Umbilical cord (tissue), 1 donor: ENCODE measurements at regions not wholly inside any gene's neighbourhood (a gene's known extent, or its start where the extent isn't known, plus 50 kb on each side); places are given as distances from the start of the nearest gene placed in this dataset.
"Not testable (repeated sequence)": the region's sequence is repeated elsewhere in the genome, so short reads cannot be mapped to it uniquely, and the experiment has no call there.

Experiments used
- DNase-seq: peaks from one replicate; pipeline ENCODE4 v3.0.0-alpha.2; 2015; ENCODE audit warnings: low spot score

DNA sequence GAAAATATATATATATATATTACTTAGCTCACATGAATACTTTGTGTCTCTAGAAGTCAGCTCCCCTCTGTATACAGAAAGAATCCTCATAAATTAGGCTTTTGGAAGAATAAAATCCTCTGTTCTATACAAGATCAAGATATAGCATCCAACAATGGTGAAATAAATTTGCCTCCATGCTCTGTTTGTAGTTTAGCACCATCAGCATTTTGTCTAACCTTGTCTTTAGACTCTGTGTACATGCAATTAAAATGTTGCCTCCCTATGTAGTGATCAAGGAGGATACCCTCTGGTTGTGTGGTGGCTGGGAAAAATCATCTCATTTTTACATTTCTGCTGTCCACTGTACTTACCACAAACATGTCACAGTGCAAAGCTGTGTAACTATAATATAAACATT is 189.7 kb downstream of the C7orf25 start:
- DNase-seq: no peak

DNA sequence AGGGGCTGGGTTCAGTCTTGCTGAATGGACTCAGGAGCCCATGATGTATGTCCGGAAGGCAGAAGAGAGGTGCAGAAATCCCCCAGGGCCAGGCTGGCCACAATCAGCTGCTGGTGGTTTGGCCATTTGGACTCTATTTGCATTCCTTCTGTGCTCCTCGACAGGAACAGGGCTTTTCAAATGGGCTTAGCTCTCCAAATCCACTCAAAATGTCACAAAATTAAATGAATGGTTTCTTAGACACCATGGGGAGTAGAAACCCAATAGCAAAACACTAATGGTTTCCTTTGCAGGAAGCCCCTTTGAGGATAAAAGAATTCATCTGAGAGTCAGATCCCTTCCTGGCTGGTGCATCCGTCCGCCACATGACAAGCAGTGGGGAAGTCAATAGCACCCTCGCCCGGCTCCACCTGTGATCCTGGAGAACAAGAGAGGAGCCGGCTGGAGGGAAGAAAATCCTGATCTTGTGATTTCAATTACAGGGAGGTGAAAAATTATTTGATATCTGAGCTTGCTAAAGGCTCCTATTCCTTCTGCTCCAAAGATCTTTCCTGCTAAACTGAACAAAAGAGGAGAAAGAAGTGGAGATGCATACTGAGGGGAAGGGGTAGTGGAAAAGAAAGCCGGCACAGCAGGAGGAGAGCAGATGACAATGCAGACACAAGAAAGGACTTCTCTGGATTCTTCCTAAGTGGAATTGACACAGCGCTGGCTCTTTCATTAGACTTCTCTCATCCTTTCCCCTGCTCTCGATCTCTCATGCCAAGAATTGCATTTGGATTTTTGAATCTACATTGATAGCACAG is 190.7 kb downstream of the C7orf25 start:
- DNase-seq: no peak

DNA sequence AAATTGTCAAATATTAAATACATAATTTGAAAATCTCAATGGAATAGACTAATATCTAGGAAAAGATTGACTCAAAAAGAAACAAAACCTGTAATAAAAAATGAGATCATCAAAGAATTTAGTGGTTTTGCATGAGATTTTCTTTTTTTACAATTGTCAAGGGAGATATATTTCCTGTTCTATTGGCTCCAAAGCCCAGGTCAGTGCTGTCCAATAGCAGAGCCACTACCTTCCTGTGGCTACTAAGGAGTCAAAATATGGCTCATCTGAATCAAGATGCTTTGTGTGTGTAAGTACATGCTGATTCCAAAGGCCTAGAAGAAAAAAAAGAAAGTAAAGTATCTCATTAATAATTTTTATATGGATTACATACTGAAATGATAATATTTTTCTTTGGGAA is 191.9 kb downstream of the C7orf25 start:
- no peak for DNase-seq

DNA sequence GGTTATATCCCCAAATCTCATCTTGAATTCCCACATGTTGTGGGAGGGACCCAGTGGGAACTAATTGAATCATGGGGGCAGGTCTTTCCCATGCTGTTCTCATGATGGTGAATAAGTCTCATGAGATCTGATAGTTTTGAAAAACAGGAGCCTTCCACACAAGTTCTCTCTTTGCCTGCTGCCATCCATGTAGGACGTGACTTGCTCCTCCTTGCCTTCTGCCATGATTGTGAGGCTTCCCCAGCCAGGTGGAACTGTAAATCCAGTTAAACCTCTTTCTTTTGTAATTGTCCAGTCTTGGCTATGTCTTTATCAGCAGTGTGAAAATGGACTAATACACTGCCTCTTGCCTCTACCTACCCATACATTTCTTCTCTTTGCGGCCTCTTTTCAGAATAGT is 193.4 kb downstream of the C7orf25 start:
- not testable (repeated sequence) for DNase-seq

DNA sequence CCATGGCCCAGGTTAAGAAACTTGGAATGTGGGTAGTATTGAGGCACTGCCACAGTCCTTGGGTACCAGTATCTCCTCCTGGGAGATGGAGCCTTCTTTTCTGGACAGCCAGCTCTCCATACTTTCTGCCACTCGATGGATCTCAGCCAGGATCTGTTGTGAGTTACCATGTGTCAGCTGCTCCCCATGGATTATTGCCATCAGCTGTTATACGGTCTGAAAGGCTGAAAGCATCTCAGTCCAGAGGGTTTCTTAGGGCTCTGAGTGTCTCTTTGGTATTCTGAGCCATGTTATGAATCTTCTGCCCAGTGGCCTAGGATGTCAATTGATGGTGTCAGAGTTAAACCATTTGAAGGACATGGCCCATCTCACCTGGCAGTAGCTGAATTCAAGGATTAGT is 197.5 kb downstream of the C7orf25 start:
- no peak for DNase-seq

DNA sequence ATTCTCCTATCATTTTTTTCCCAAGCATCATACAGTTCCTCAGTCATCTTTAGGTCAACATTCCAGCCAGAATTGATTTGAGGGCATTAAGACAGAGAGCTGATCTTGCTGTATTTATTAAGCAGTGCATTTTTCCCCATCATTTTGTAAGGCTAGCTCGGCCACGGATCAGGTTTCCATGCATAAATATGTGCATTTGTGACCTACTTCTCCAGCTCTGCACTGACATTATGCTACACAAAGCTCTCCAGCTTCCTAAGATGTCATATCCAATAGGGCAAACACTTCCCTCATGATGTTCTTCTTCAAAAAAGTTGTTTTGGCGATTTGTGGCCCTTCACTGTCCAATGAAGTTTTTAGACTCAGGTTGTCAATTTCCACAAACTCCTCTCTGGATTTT is 202.6 kb downstream of the C7orf25 start:
- no peak for DNase-seq

DNA sequence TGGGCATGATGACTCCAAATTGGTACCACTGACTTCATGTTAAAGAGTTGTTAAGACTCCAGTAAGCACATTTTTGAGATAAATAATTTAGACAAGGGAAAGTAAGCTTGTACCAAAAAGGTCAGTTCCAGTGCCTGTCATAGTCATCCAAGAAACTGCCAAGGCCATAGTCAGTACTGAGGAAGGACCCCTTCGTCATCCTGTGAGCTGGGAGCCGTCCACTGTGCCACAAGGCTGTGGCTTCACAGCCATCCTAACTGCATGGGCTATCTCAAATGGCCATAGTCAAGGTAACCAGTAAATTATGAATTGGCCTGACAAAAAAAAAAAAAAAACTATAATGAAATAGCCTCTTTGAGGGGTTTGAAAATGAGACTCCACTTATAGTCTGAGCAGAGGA is 207.2 kb downstream of the C7orf25 start:
- DNase-seq: no peak

DNA sequence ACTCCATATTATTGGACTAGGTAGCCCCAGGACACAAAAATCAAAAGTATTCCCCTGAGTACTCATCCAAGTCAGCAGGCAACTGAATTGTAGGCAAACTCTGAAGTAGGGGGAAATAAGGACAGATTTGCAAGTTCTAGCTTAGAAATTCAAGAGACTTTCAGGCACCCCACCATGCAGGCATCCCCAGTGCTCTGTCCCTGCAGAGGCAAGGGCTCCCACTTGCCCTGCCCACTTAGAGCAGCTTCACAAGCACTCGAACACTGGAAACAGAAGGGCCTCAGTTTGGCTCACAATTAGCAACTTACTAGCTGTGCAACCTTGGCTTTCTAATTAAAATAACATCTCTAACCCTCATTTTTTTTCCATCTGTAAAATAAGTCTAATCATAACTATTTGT is 209.2 kb downstream of the C7orf25 start:
- no peak for DNase-seq

DNA sequence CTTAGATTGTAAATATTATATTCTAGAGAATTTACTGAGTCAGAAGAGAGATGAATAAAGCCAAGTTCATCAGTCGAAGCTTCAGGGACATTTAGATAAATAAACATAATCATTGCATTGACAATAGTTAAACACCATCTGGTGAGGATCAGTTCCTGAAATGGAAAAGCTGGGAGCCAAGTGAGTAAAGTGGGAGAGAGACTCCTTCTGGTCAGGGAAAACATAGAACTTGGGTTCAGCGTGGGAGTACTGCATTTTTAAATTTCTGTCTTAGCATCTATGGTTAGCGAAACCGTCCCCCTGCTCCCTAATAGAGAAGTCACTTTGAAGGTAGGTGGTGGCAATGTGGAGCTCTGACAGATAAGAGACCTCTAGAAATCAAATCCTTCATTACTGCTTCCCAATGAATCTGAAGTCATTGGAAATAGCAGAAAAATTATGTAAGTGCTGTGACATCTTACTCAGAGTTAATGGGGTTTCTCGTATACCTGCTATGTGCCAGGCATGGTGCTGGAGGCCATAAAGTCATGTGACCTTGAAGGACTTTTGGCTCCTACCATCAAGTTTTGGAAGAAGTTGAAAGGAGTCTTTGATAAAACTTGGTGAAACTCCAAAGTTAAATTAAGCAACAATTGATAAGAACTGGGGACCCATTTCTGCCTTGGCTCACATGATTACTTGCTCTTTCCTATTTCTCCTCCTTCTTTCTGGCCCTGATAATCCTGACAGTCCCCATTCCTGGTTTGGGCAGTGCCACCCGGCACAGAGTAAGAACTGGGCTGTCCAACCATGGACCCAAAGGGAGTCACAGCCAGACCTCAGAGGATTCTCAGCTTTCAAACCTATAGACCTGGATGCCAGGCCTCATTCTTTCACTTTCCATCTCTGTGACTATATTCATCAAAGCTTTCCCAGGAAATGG is 211.2 kb downstream of the C7orf25 start:
- DNase-seq: no peak

DNA sequence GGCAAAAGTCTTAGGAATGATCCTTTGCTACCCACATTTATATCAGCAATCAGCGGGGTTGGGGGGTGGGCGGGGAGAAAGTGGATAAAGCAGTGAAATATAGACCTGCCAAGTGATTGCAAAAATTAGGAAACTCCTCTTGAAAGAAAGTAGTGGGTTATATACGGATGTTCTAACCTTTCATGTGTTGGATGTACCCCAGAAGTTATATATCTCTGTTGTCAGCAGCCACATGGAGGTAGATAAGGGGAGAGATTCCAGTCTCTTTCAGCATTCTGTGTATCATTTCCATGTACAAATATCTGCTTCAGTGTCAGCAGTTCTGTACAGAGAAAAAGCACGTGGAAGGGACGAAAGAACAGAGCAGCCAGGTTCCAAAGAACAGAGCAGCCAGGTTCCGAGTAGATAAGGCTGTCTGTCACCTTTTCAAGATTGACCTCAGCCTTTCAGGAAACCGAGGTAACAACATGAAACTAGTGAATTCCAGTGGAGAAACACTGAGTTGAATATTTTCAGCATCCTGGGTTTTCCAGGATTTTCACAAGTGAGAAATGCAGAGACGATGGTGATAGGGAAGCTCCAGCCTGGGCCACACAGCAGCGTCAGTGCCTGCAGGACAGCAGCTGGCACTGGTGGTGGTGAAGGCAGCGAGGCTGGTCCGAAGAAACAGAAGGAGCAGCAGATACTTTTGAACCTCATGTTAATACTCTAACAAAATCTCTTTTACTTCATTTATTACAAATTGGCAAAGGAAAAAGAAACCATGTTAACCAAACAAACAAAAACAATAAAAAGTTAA is 212.3 kb downstream of the C7orf25 start:
- DNase-seq: peak; percentile 65

DNA sequence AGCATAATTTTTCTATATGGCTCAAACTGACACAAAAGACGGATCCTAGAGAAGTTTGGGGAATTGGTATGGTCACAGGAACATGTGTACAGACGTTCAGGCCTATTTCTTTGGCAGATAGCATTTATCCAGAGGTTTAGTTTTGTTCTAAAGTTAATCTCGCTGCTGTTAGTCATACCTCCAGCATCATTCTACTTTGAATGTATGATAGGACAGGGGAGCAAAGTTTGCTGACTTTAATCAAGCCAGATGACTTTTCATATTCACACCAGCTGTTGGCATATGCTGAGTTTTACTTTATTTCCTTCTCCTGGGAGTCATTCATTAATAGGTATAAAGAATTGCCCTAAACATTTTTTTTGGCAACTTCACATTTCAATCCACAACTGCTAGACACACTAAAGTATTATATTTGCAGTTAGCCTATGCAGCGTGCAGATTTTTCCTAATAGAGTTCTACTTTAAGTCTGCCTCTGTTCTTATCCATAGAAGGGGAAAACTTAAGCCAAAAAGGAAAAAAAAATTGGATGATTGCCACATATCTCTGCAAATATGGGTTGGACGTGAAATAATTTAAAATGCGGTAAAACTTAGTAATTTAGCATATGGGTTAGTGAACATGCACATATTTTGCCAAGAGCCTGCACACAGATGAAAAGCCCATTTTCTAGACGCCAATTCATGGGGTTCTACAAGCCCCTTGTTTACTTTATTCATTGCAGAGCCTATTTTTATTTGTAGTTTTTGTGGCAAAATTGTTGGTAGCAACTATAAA is 213.1 kb downstream of the C7orf25 start:
- peak; percentile 86 for DNase-seq

DNA sequence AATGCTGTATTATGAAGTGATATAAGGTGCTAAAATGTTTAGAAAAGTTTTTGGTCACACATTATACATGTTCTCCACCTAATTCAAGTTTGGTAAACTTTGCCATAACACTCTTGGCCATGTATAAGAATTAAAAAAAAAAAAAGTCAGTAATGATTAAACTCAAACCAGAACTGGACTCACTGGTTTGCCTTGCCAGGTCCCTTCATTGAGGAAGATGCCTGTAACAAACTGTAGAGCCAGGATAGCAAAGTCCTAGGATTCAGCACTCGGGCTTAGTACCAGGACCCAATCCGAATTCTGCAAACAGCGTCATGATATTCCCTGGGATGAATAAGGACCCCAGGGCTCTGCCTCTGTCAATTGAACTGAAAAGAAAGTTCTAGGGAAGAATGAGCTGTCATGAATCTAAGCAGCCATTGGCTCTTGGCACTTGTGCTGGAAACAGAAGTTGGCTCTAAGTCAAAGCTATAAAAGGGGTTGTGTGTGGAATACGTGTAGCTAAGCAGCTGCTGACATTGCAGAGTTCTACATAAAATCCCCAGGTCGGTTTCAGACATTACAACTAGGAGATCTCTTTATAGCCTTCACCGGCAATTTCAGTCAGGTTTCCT is 216.9 kb downstream of the C7orf25 start:
- peak; percentile 89 for DNase-seq

DNA sequence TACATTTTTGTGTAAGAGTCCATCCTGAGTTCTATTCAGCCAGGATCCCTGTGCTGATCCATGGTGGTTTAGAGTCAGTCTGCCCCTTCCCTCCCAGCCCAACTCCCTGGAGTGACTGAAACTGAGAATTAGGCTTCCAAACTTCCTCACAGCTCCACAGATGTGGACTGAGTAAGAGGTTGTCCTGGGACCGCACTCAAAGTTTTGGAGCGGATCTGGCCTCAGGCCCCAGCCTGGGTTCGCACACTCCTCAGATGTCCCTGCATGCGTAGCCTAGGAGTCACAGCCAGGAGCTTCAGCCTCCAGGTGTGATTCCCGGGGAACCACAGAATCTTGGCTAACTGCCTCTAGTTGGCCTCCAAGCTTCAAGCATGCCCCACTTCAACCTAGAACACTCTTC is 218.1 kb downstream of the C7orf25 start:
- DNase-seq: no peak

DNA sequence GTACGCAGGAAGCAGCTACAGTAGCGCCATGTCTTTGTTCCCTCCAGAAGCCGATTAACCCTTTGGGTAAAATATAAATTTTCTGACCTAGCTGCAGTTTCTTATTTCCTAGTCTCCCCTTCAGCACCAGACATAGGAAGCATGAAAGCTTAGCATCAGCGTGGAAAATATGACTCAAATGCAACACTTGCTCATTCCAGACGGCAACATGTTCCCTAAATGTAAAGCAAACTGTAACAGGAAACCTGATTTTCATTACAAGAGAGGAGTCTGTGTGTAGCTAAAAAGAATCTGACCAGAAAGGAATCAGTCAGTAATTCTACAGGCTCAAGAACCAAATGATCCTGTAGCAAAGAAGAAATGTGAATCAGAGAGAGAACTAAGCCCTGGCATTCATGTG is 219.2 kb downstream of the C7orf25 start:
- DNase-seq: peak; percentile 91

DNA sequence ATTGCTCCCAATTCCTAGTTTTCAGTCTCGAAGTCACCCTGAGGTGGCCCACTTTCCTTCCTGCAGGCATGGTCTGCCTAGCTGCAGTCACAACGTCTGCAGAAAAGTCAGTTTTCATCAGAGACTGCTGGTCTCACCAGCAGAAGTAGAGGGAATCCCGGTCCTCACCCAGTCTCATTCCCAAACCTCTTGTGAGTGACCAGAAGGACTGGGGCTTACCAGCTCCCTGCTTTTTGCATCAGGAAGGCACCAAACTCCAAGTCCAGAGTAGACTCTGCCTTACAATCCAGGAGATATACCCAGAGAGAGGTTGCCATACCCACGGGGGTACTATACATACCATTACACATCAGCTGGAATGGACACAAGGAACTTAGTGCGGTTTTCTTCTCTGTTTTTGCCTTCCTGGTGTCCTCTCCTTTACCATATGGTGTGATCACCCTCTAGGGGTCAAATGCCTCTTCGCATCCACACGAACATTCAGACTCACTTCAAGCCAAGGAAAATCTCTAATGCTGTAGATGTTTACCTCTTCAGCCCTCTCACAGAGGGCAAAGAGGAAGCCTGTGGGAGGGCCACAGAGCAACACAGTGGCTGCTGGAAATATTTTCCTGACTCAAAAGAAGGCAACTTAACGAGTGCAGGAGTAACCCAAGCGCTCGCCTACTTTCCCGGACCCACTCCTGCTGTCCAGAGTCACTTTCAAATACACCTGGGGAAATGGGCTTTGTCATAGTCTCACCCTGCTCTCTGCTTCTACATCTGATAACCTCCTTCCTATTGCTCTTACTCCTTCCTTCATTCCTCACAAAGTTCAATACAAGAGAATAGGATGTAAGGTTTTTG is 220.9 kb downstream of the C7orf25 start:
- DNase-seq: peak; percentile 82

DNA sequence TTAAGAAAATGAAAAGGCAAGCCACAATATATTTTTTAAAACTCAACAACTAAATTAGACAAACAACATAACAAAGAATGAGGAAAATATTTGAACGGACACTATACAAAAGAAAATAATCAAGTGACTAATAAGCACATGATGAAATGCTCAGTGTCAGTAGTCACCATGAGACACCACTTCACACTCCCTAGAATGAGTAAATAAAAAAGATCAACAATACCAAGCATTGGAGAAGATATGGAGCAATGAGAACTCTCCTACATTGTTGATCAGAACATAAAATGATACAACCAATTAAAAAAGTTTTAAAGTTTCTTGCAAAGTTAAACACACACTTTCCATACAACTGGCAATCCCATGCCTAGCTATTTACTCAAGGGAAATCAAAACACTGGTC is 222.2 kb downstream of the C7orf25 start:
- DNase-seq: no peak

DNA sequence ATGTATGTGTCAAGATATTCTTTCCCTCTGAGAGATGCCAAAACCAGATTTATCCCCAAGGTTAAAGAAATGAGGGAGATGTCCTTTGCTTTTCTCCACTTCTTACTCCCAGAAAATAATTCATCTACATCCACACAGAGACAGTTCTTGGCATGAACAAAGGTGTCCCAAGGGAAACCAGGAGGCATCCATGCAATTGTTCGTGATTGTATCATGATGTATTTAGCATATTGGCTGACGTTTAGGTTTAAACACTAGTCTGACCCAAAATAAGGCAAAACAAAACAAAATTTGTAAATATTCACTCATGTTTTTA is 223.9 kb downstream of the C7orf25 start:
- DNase-seq: no peak

DNA sequence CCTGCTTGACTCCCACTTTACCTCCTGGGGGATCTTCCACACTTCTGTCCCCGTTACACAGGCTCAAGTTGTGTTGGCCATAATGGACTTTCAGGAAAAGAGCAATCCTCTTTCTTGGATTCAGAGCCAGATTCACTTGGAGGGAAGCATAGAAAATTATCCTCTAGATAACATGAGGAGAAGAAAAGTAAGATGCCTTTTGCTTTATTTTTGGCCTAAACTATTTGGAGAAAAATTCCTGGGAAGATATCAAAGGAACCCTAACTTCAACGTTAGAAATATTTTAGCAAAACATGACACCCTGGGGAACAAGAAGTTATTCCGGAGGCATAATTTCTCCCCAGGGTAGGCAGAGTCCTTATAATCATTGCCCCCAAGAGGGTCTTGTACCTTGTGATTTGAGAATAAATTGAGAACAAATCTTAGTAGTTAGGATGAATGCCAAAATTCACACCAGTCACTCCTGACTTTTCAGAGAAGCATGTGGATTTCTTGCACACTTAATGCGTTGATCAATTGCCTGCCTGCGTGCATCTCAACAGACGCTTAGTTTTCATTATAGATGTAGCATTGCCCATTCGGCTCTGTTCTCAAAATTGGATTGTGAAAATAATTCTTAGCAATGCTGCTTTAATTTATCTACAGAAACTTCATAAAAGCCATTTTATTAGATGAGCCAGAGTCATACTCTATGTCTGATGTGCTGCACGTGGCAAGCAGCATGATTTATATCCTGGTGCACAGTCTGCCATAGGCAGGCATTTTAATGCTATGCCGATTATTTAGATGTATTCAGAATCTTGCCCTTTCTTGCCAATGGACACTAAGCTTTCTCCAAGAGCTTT is 224.4 kb downstream of the C7orf25 start:
- no peak for DNase-seq

DNA sequence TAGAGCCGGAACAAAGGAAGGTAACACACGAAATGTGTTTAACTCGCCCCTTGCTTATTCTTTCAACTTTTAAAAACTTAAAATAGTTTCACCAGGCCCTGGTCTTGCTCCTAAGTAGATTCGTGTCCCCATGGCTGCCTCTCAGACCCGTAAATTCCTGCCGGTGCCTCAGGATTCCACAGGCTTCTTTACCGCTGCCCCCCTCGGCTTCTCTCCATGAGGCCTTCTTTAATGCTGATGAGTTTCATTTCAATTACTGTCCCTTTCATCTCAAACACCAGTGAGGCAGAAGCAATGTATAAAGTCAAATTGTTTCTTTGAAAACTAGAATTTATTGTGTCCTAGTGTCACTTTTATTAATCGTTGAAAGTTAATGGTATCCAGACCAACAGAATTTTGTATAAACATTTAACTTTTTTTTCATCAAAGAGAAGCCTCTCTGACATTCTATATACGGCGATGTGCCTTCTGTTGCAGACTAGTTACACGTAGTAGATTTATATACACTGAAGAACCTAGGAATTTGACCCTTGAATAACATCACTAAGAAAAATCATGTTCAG is 225.2 kb downstream of the C7orf25 start:
- DNase-seq: no peak
